ENCODE measurements at regions not wholly inside any gene's neighbourhood (a gene's known extent, or its start where the extent isn't known, plus 50 kb on each side); places are given as distances from the start of the nearest gene placed in this dataset.

- peak; percentile 89 for DNase-seq (ENCODE audit: low read depth)
Observed at GRCh38 chr9:71626395-71626794, 141.9 kb downstream of the CEMIP2 start.

GRCh38 chr9:71624728-71625127 lies 143.6 kb downstream of the CEMIP2 start:
- FAIRE-seq (no peak), DNase-seq (ENCODE audit: low read depth) (no peak)
- Histone ChIP-seq H3K36me3 (ENCODE audit: control insufficient read depth, insufficient read depth, low read length) (no peaks in the 10 kb centered on the region), H3K27me3 (ENCODE audit: control insufficient read depth, insufficient read depth, low read length) (no peaks in the 10 kb centered on the region), H3K4me3 (ENCODE audit: low read depth, low read length) (no peak overlapping the region)
- no peak for TF ChIP-seq CTCF (IDR thresholded peaks at IDR 0.05; ENCODE audit: insufficient read depth, low read length, severe bottlenecking)

More at GRCh38 chr9:71626395-71626794, 141.9 kb downstream of the CEMIP2 start:
- no peak for FAIRE-seq
- Histone ChIP-seq H3K36me3 (ENCODE audit: control insufficient read depth, insufficient read depth, low read length) (no peaks in the 10 kb centered on the region), H3K27me3 (ENCODE audit: control insufficient read depth, insufficient read depth, low read length) (no peaks in the 10 kb centered on the region), H3K4me3 (ENCODE audit: low read depth, low read length) (no peak overlapping the region)
- no peak for TF ChIP-seq CTCF (IDR thresholded peaks at IDR 0.05; ENCODE audit: insufficient read depth, low read length, severe bottlenecking)

DNA sequence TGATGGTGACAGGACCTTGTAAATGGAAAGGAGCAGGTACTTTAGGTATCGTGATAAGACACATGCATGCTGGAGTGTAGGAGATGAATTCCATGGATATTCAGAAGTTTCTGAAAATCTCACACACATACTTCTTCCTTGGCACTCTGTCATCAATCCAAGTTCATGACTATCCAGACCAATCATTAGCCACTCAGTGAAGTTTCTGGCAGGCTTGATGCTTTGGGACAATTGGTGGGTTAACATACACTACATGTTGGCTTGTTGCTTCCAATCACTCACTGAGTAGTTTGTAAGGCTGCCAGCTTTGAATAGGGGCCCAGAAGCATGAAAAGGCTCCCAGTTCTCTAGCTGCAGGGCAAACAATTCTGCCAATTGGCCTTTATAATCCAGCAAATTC lies 147.6 kb downstream of the CEMIP2 start:
- no peak for DNase-seq (ENCODE audit: low read depth)
- TF ChIP-seq CTCF (IDR thresholded peaks at IDR 0.05; ENCODE audit: insufficient read depth, low read length, severe bottlenecking): no peak
- Histone ChIP-seq H3K4me3 (ENCODE audit: low read depth, low read length) (no peak overlapping the region), H3K36me3 (ENCODE audit: control insufficient read depth, insufficient read depth, low read length) (no peaks in the 10 kb centered on the region), H3K27me3 (ENCODE audit: control insufficient read depth, insufficient read depth, low read length) (no peaks in the 10 kb centered on the region)
- no peak for FAIRE-seq

- FAIRE-seq: no peak
- no peaks in the 10 kb centered on the region for H3K27me3 ChIP-seq (ENCODE audit: control insufficient read depth, insufficient read depth, low read length)
- no peak overlapping the region for H3K4me3 ChIP-seq (ENCODE audit: low read depth, low read length)
- no peak for DNase-seq (ENCODE audit: low read depth)
- no peaks in the 10 kb centered on the region for H3K36me3 ChIP-seq (ENCODE audit: control insufficient read depth, insufficient read depth, low read length)
- TF ChIP-seq CTCF (IDR thresholded peaks at IDR 0.05; ENCODE audit: insufficient read depth, low read length, severe bottlenecking): no peak
Observed at GRCh38 chr9:71620331-71620730, 148.0 kb downstream of the CEMIP2 start.

- TF ChIP-seq CTCF (IDR thresholded peaks at IDR 0.05; ENCODE audit: insufficient read depth, low read length, severe bottlenecking): no peak
- no peak for FAIRE-seq
- Histone ChIP-seq H3K27me3 (ENCODE audit: control insufficient read depth, insufficient read depth, low read length) (no peaks in the 10 kb centered on the region), H3K4me3 (ENCODE audit: low read depth, low read length) (no peak overlapping the region), H3K36me3 (ENCODE audit: control insufficient read depth, insufficient read depth, low read length) (no peaks in the 10 kb centered on the region)
- DNase-seq (ENCODE audit: low read depth): no peak
Observed at GRCh38 chr9:71619926-71620325, 148.4 kb downstream of the CEMIP2 start.

DNA sequence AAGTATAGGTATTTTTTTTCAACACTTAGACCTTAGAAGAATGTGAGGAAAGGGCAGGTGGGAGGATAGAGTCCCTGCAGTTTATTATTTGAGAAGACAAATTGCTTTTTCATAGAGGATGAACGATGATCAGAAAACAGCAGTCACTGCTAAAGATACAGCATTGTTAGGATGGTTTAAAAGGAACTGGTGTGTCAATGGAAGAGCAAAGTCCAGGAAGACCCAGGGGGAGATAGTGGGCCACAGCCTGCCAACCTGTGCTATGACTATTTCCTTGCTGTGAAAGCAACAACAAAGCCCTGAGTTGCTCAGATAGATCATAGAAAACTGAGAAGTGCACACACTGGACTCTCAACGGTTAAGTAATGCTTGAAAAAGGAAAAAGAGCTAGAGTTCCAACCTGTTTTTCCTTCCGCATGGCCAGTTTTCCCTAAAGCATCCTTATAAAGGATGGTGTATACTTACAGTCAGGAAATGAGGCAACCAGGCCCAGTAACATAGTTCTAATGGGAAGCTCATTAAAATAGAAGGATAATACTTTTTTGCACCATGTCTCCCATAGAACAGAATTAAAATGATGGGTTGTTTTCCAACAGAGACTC lies 153.8 kb downstream of the CEMIP2 start:
- no peak for DNase-seq (ENCODE audit: low read depth)
- TF ChIP-seq CTCF (IDR thresholded peaks at IDR 0.05; ENCODE audit: insufficient read depth, low read length, severe bottlenecking): no peak
- no peak for FAIRE-seq
- H3K36me3 ChIP-seq (ENCODE audit: control insufficient read depth, insufficient read depth, low read length): no peaks in the 10 kb centered on the region
- H3K27me3 ChIP-seq (ENCODE audit: control insufficient read depth, insufficient read depth, low read length): no peaks in the 10 kb centered on the region
- no peak overlapping the region for H3K4me3 ChIP-seq (ENCODE audit: low read depth, low read length)

All from bronchial epithelial cell (primary cell).